Activated naive CD4-positive, alpha-beta T cell treated with Interleukin-2 at 50 U/mL for 16 hours (primary cell): ENCODE measurements at regions not wholly inside any gene's neighbourhood (a gene's known extent, or its start where the extent isn't known, plus 50 kb on each side); places are given as distances from the start of the nearest gene placed in this dataset.
"Not testable (repeated sequence)": the region's sequence is repeated elsewhere in the genome, so short reads cannot be mapped to it uniquely, and the experiment has no call there.

Experiments
- DNase-seq: peaks from one replicate; pipeline ENCODE4 v3.0.0-alpha.2; 2020

DNA sequence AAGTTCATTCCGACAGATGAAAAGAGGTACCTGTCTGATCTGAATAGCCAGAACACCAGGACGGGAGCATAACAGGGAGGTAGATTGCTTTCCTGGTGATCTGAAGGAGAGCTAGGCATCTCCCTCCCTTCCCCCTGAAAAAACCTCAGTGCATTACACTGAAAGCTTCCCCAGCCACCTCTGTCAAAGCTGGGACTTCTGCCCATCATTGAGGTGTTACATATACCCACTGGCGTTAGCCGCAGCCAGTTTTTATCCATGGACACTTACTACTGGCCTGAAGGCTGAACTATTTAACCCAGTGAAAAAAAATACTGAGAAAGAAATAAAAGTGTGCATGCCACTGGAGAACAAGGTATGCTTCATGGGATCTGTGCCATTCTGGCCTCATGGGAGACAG is 568.3 kb upstream of the ADAMTS5 start:
- no peak for DNase-seq

DNA sequence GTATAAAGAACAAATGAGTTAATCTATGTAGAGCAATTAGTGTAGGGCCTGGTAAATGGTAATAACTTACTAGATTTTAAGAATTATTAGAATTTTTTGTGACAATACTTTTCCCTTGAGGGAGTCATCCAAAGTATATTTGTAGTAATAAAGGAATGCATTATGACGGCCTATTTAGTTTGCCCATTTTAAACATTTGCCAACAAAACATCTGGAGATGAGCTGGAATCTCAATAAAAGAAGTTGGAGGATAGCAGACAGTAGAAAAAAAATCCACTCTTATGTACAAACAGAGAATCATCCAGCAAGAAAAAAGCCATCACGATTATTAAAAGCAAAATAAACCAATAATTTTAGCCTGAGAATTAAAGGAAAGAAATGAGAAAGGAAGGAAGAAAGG is 567.3 kb upstream of the ADAMTS5 start:
- no peak for DNase-seq

DNA sequence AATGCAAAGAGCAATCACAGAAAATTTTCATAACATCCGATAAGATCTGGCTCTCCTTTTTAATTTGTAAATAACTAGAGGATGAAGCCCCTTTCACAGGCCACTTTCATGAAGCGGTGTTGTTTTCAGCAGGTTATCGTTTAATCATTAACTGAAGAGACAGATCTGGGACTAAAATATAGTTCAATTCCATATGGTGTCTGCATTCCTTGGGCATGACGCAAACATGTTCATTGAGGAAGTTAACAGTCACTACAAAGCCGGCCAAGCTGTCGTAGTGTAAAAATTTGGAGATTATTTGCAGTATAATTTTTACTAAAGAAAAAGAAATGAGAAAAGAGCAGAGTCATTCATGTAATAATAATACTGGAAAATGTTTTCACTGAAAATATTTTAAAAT is 565.2 kb upstream of the ADAMTS5 start:
- no peak for DNase-seq

DNA sequence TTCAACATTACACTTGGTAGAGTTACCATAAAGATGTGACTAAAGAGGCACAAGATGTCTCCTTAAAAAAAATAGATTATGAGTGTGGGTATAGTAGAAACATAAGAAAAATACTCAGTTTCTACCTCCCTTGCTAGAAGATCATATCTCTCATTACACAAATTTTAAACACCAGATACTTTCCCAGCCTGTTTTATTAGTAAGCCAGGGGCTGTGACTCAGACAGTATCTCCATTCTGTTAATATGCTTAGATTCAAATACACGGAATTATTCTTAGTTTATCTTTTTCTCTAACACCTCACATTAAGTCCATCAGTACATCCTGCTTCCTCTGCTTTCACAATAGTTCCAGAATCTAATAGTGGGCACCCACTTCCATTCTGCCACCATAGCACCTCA is 561.8 kb upstream of the ADAMTS5 start:
- DNase-seq: no peak

DNA sequence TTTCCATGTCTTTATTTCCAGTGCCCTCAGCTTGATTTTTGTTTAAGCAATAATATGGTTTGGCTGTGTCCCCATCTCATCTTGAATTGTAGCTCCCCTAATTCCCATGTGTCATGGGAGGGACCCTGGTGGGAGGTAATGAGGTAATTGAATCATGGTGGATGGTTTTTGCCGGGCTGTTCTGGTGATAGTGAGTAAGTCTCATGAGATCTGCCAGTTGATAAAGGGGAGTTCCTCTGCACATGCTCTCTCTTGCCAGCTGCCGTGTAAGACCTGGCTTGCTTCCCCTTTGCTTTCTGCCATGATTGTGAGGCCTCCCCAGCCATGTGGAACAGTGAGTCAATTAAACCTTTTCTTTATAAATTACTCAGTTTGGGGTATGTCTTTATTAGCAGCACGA is 559.6 kb upstream of the ADAMTS5 start:
- no peak for DNase-seq

DNA sequence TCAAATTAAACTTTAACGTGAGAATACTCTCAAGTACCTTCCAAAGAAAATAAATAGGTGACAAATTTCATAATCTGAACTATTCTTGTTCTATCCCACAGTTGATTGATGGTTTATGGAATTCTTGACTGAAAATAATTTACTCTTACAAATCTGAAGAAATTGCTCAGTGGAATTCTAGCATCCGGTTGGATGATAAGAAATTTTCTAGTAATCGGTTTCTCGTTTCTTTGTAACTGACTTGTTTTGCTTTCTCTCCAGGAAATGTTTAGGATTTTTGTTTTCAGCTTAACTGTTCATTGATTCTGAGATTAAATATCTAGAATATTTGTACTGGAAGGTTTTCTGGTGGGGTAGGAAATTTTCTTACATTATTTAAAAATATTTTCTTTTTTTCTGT is 558.9 kb upstream of the ADAMTS5 start:
- DNase-seq: no peak

DNA sequence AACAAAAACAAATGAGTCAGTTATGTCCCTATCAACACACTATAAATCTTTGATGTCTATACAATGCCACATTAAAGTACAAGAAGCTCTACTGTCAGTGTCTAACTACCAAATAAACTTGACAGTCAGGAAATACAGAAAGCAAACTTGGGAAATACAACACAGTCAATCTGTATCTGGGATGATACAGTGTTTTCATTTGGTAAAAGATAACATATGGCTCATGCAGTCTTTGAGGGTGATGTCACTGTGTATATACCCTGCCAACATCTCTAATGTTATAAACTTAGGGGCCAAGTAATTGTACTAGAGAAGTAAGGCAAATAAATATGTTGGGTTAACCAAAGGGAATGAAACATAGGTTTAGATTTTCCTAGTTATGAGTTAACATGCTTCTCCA is 552.5 kb upstream of the ADAMTS5 start:
- DNase-seq: no peak

DNA sequence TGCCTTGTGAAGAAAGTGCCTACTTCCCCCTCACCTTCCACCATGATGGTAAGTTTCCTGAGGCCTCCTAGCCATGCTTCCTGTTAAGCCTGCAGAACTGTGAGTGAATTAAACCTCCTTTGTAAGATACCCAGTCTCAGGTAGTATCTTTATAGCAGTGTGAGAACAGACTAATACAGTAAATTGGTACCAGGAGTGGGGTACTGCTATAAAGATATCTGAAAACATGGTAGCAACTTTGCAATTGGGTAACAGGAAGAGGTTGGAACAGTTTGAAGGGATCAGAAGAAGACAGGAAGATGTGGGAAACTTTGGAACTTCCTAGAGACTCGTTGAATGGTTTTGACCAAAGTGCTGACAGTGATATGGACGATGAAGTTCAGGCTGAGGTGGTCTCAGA is 550.3 kb upstream of the ADAMTS5 start:
- DNase-seq: not testable (repeated sequence)

DNA sequence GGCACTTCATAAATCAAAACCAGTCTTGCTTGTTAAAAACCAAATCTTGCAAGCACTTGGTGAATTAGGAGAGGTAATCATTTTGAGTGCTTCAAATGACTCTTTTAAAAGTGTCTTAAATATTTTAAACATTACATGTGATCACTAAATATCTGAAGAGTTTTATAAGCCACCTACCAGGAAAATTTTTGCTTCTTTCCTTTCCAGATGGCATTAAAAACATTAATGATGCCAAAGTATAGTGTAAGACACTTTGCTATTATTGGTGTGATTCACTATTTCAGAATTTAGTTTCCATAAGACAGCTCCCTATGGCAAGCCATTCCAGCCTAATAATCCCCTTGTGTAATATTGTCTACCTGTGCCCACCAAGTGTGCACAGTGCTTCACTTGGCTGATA is 548.8 kb upstream of the ADAMTS5 start:
- DNase-seq: no peak

DNA sequence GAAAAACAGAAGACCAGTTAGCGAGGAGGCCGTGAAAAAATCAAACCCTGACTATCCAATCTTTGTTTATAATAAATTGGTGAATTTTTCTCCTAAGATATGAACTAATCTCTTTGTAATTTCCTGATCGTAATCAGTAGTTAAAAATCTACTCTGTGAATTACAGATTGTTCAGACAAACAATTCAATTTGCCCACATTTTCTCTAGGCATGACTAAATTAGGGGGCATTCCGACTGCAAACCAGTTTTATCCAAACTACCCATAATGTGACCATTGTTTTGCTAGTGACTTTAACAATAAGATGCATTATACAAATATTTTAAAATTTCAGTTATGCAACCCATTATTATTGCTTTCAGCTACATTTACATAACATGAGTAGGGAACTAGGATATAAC is 546.9 kb upstream of the ADAMTS5 start:
- DNase-seq: no peak

DNA sequence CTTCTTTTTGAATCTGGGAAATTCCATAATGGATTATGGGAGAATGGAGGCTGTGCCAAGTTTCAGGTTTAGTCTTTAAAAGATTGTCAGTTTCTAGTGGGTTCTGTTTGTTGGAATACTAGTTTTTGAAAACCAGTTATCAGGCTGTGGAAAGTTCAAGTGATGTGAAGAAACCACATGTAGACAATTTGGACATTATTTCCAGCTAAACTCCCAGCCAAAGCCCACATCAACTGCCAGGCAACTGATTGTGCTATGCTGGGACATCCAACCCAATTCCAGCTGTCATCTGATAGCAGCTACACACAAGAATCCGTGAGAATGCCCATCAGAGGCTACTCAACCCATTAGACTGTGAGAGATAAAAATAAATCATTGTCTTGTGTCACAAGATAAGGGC is 546.1 kb upstream of the ADAMTS5 start:
- DNase-seq: no peak

DNA sequence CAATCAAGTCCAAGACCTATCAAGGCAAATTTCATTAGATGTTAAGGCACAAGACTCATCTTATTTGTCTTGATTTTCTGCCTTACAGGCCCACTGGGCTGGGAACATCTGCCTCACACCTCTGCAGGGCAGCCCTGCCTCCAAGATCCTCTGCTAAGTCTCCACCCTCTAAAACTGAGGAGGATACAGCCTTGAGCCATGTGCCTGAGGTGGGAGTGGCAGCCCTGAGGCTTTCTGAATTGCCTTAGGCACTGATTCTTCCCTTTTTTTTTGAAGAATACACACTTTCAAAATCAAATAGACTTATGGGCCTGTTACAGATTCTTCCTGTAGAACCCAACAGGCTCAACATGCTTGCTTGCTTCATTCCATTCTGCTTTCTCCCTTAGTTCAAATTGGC is 544.3 kb upstream of the ADAMTS5 start:
- DNase-seq: no peak

DNA sequence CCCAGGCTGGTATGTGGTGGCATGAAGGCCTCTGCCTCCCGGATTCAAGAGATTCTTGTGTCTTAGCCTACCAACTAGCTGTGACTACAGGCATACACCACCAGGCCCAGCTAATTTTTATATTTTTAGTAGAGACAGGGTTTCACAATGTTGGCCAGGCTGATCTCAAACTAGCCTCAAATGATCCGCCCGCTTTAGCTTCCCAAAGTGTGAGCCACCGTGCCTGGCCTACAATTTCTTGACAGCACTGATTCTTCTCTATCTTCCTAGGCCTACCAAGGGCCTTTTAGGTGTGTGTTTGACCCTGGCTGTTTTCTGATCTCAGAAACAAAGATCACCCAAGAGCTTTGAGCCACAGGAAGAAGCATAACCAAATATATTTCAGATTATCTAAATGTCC is 540.8 kb upstream of the ADAMTS5 start:
- DNase-seq: no peak

DNA sequence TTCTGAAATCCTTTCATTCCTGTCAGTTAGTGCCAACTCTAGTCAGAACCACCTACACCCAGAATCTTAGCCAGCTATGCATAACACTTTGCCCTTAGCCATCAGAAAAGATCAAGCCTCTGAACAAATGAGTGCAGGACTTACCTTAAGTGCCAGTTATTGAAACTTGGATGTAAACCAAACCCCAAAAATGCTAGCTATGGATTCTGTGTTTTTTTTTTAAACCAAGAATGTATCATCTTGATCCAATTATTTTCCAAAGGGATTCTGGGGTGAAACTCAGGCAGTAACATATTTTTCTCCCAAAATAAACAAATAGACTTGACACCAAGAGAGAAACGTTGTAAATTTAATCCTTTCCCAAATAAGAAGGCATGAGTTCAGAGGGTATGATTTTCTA is 538.6 kb upstream of the ADAMTS5 start:
- no peak for DNase-seq

DNA sequence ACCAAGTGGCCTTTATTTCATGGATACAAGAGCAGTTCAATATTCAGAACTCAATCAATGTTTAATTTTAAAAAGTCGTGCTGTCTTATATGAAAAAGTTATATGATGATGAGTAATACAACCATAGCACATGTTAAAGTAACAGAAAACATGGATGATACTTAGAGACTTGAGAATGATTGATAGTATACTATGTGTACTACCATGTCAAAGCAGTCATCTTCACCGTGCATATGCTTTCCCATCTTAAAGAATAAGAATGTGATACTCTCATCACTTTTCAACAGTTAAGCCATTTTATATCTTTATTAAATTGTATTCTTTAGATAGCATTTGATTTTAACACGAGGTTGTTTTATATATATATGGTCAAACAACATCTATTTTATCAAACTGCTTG is 535.9 kb upstream of the ADAMTS5 start:
- DNase-seq: no peak

DNA sequence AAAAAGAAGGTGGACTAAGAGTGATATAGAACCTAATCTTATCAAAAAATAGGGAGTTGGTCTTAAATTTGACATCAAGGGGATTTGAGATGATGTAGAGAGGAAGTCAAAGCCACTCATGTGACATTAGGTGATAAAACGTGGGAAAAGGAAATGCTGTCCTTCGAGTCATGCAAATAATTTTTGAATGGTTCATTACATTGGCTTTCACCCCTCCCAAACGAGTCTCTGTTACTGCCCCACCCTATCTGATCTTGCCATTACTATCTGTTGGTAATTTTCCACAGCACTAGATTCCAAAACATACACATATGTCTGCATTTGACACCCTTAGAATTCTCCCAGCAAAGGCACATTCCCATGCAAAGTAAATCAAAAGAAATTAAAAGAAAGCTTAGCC is 531.1 kb upstream of the ADAMTS5 start:
- no peak for DNase-seq

DNA sequence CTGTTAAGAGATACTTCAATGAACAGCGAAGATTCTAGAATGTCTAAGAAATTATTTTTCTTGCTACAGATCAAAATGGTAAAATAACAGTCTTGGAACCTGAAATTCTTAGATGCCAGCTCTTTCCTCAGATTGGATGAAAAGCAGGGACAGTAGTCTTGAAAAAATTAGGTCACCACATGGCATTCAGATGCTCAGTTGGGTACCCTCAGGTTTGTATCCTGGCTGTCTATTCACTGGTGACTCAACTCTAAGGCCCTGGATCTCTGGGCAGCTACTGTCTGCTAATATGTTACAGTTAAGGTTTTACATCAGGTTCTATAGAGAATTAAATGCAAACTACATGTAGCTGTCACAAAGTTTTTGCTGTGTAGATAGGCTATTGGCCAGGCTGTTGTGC is 528.9 kb upstream of the ADAMTS5 start:
- DNase-seq: no peak

DNA sequence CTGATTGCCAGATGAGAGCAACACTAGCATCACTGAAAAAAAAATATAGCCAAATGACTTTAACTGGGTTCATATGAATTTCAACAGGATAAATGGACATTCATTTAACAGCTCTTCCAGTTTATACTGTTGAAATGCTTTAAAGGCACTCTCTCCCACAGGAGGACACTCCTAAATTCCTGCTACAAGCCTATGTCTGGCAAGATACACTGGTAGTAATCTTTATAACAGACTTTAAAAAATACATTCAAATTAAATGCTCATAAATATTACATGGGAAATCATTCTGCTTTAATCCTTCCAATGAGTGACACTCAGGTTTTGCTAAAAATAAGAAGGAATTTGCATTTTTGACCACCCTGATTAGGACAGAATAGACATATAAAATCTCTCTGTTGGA is 526.7 kb upstream of the ADAMTS5 start:
- no peak for DNase-seq

DNA sequence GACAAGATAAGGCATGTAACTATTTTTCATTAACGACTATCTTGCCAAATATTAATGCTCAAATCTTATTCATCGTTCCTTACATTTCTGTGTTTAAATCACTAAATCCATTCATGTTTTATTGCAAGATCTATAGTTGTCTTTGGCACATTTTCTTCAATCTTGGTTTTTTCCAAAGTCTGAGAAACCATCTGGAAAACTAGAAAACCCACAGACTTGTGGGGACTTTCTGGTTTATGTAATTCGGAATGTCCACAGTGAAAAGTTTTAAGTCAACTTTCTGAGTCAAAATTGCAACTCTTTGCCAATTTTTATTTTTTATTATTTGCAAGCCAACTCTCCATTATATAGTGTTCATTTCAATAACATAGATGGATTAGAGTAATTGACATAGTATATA is 520.8 kb upstream of the ADAMTS5 start:
- no peak for DNase-seq

DNA sequence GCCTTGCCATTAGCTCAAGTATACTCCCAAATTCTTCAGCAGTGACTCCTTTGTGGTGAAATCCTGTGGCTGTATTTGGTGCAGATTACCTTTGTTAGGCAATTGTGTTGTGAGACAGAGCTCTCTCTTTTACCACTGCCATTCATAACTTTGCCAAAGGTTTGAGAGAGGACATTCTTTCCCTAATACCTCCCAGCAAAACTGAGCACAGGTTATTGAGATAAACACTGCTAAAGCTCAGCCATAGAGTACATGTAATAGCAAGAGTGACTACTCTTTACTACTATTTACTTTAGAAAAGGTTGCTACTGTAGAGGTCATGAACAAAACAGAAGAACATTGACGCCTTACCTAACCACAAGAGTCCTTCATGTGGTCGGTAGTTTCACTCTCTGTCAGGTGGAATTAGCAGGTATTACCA is 514.0 kb upstream of the ADAMTS5 start:
- DNase-seq: no peak

DNA sequence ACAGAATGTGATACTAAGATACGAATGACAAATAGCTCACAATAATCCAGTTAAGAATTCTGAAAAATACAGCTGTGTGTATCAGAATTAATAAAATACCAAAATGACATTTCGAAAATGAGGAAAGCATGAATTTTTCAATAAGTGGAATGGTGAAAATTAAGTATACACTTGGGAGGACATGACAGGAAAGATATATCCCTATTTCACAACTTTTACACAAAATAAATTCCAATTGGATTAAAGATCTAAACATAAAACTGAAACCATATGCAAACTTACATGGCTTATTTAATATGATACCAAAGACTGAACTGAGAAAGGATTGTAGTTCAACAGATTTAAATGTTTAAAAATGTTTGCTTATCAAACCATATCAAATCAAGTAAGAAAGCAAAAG is 510.4 kb upstream of the ADAMTS5 start:
- DNase-seq: no peak

DNA sequence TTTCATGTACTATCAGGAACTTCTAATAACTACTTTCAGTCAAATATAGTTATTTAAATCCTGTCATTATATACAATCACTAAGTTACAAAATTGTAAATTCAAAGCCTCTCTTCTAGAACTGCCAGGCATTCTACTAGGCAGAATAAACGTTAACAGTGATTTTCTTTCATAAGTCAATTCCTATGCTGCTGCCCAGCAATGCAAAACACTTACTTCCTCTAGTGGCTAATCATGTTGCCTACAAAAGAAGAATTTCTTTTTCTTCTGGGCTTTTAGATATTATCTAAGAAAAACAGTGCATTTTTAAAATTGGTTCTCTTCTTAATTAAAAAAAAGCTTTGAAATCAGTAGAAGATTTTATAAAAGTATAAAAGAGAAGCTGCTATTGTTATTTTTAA is 509.8 kb upstream of the ADAMTS5 start:
- no peak for DNase-seq

DNA sequence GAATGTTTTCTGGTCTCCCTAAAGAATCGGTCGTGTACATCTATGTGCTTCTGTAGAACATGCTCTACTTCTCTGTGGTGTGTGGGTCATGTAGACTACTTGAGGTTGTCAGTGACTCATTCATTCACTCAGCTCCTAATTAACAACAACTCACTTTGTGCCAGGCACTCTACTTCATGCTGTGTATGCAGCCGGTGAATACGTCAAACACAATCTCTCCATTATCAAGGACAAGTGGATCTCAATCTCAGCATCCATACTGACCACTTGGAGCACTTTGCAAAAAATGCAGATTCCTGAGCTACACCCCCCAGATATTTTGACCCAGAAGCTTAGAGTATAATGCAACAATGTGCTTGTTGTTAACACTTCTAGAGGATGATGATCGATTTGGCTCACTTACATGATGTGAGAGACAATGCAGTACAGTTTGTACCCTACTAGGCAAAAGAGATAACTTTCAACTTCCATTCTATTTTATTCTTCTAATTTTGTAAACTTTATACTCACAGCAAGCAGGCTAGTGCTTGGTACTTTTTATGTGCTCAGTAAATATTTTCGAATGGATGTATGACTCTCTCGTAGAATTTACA is 508.6 kb upstream of the ADAMTS5 start:
- no peak for DNase-seq

DNA sequence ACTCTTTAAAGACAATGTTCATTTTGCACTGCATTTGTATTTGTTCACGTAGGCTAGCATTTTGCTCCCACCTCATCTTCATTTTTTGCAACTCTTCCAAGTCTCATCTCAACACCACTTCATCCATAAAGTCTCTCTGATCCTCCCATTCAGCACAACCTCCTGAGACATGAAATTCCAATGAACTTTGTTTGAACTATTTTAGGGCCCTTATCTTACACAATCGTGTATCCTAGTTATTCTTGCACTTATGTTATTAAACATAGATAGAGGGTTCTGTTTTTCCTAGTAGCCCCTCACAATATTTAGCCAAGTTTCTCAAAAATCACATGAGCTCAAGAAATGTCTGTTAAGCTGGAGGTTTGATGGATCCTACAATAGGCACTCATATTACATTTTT is 500.5 kb upstream of the ADAMTS5 start:
- DNase-seq: no peak

DNA sequence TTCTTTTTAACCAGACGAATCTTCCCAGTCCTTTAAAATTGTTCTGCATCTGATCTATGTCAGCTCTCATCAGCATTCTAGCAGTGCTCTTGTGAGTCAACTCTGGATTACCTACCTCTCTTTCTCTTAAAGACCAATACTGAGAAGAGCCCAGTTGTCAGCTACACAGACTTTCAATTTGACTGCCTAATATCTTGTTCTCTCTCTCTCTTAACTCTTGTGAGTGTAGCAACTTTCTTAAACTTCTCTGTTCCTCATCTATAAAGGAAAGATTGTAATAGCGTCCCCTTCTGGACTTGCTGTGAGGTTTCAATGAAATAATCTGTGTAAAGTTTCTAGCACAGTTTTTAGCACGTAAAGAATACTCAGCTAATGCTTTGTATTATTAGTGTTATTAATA is 499.3 kb upstream of the ADAMTS5 start:
- DNase-seq: no peak

DNA sequence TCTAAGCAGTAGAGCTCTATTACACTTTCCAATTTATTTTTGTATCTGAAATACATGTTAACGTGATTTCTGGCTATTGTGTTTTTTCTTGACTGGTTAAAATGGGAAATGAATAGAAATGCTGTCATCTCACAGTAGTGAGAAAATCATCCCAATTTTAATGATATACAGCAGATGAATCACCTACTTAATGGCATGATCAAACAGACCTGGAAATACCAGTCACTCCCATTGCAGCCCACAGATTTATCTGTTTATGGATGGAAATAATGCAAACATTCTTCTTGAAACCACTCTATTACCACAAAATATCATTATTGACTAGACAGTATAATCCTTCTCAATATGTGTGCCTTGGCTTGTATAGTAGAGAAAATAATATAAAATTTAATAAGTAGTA is 497.8 kb upstream of the ADAMTS5 start:
- DNase-seq: no peak
